ENCODE measurements at regions not wholly inside any gene's neighbourhood (a gene's known extent, or its start where the extent isn't known, plus 50 kb on each side); places are given as distances from the start of the nearest gene placed in this dataset.

GRCh38 chr2:15840969-15841368 lies 99.4 kb upstream of the MYCN start:
- Histone ChIP-seq H3K36me3 (ENCODE audit: control insufficient read depth, insufficient read depth, low read length) (no peaks in the 10 kb centered on the region), H3K9me3 (ENCODE audit: control insufficient read depth, insufficient read depth, low read length) (no peaks in the 10 kb centered on the region), H3K27me3 (ENCODE audit: control insufficient read depth, insufficient read depth, low read length) (no peaks in the 10 kb centered on the region), H3K4me3 (ENCODE audit: low read depth, low read length) (no peak overlapping the region), H3K27ac (ENCODE audit: low read depth, low read length) (no peak overlapping the region), H3K4me1 (ENCODE audit: control insufficient read depth, insufficient read depth, low read length) (peaks cover 20% of the 10 kb centered on the region)
- WGBS (ENCODE audit: insufficient coverage), result 90% methylated on average over 7 of the region's 8 CpGs
- no peak for DNase-seq (ENCODE audit: low read depth in 4 of 6, low spot score in 6 of 6)

- Histone ChIP-seq H3K36me3 (ENCODE audit: control insufficient read depth, insufficient read depth, low read length) (no peaks in the 10 kb centered on the region), H3K4me1 (ENCODE audit: control insufficient read depth, insufficient read depth, low read length) (peaks cover 28% of the 10 kb centered on the region), H3K4me3 (ENCODE audit: low read depth, low read length) (no peak overlapping the region), H3K27ac (ENCODE audit: low read depth, low read length) (no peak overlapping the region), H3K27me3 (ENCODE audit: control insufficient read depth, insufficient read depth, low read length) (no peaks in the 10 kb centered on the region), H3K9me3 (ENCODE audit: control insufficient read depth, insufficient read depth, low read length) (no peaks in the 10 kb centered on the region)
- 84% methylated on average over 7 of the region's 12 CpGs for WGBS (ENCODE audit: insufficient coverage)
- DNase-seq (ENCODE audit: low read depth in 4 of 6, low spot score in 6 of 6), result no peak
Measured at GRCh38 chr2:15841776-15842560, 98.4 kb upstream of the MYCN start.

DNA sequence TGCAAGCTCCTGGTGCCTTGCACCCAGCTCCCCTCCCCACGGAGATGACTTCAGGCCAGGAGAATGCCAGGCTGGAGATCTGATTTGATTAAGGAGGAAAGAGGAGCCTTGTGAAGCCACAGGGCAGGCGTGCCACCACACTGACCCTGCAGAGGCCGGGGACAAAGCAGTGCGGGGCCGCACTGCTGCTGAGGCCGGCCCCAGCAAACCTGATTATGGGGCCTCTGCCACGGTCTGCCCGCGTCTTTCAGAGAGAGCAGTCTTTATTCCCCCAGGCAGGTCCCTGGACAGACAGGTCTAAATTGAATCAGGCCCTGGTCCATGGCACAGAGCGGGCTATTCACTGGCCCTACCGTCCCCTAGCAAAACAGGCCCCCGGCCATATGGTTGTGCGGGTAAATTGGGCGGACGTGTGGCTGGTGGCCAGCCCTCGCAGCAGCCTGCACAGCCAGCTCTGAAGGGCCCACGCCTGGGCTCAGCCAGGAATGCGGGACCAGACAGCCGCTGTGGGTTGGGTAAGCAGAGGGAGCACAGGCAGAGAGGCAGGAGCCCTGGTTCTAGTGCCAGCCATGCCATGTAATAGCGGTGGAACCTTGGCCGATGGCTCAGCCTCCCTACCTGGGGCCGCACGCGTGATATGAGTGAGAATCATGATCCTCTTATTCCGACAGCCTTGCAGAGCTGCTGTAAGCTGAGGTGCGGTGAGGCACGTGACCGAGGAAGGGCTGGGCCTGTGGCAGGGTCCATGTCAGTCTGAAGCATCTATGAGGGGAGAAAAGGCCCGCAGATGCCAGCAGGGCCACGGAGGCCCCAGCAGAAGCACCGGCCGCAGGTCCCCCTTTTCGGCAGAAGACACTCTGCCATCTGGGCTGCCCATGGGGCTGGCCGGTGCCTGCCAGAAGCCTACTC lies 97.3 kb upstream of the MYCN start:
- H3K4me3 ChIP-seq (ENCODE audit: low read depth, low read length), result no peak overlapping the region
- peak in 3 of 6 donors; percentile 24 to 80 (median 67) for DNase-seq (ENCODE audit: low read depth in 4 of 6, low spot score in 6 of 6)
- H3K9me3 ChIP-seq (ENCODE audit: control insufficient read depth, insufficient read depth, low read length), result no peaks in the 10 kb centered on the region
- no peaks in the 10 kb centered on the region for H3K36me3 ChIP-seq (ENCODE audit: control insufficient read depth, insufficient read depth, low read length)
- H3K27ac ChIP-seq (ENCODE audit: low read depth, low read length), result peak overlapping the region; percentile 3
- WGBS (ENCODE audit: insufficient coverage), result 62% methylated on average over 34 of the region's 34 CpGs
- peaks cover 29% of the 10 kb centered on the region for H3K4me1 ChIP-seq (ENCODE audit: control insufficient read depth, insufficient read depth, low read length)
- no peaks in the 10 kb centered on the region for H3K27me3 ChIP-seq (ENCODE audit: control insufficient read depth, insufficient read depth, low read length)

DNA sequence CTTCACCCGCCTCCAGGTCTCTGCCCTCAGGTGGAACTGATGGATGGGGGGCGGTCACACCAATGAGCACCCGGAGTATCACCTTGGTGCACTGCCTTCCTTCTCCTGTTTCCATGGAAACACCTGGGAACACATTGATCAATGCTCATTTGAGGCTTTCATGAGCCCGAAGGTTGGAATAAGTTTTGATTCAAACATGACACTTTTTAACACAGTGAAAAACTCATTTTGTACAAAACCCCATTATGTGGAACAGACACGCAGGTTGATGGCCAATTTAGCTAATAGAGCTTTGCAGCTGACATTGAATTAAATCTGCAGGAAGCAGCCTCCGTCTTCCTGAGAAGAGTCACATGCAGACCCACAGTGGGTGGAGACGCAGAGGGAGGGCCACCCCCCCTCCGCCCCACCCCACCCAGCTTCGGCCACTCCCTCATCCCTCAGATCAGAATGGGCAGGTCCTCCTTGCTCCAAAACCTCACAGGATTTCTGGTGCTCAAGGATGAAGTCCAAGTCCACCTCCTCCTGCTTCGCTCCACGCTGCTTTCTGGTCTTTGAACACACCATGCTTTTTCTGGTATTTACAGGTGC lies 96.0 kb upstream of the MYCN start:
- no peaks in the 10 kb centered on the region for H3K36me3 ChIP-seq (ENCODE audit: control insufficient read depth, insufficient read depth, low read length)
- 61% methylated on average over 6 of the region's 11 CpGs for WGBS (ENCODE audit: insufficient coverage)

DNA sequence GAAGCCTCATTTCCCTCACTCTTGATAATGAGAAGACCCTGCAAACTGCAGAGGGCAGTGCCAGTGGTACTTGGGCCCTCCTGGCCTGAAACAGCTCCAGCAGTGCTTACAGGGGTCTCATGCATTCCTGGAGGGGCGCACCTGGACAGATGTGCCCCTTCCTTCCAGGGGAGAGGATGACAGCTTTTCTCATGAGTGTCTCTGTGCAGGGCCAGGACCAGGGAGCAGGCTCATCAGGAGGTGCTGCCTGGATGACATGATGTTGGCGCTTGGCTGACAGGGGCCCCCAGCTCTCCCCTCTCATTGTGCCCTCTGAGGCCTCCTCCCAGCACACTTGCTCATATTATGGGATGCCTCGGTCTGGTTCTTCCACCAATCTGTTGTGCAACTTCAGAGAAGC lies 95.1 kb upstream of the MYCN start:
- no peak overlapping the region for H3K27ac ChIP-seq (ENCODE audit: low read depth, low read length)
- H3K4me3 ChIP-seq (ENCODE audit: low read depth, low read length), result no peak overlapping the region
- H3K9me3 ChIP-seq (ENCODE audit: control insufficient read depth, insufficient read depth, low read length), result no peaks in the 10 kb centered on the region
- no peak for DNase-seq (ENCODE audit: low read depth in 4 of 6, low spot score in 6 of 6)
- no peaks in the 10 kb centered on the region for H3K27me3 ChIP-seq (ENCODE audit: control insufficient read depth, insufficient read depth, low read length)
- no peaks in the 10 kb centered on the region for H3K36me3 ChIP-seq (ENCODE audit: control insufficient read depth, insufficient read depth, low read length)
- peaks cover 29% of the 10 kb centered on the region for H3K4me1 ChIP-seq (ENCODE audit: control insufficient read depth, insufficient read depth, low read length)
- WGBS (ENCODE audit: insufficient coverage), result 100% methylated on average over 1 of the region's 3 CpGs

More for the DNA sequence above, 96.0 kb upstream of the MYCN start:
- peak in 1 of 6 donors; percentile 82 for DNase-seq (ENCODE audit: low read depth in 4 of 6, low spot score in 6 of 6)
- H3K4me3 ChIP-seq (ENCODE audit: low read depth, low read length), result no peak overlapping the region
- no peaks in the 10 kb centered on the region for H3K27me3 ChIP-seq (ENCODE audit: control insufficient read depth, insufficient read depth, low read length)
- H3K9me3 ChIP-seq (ENCODE audit: control insufficient read depth, insufficient read depth, low read length), result no peaks in the 10 kb centered on the region
- H3K27ac ChIP-seq (ENCODE audit: low read depth, low read length), result no peak overlapping the region
- H3K4me1 ChIP-seq (ENCODE audit: control insufficient read depth, insufficient read depth, low read length), result peaks cover 29% of the 10 kb centered on the region

- Histone ChIP-seq H3K27me3 (ENCODE audit: control insufficient read depth, insufficient read depth, low read length) (no peaks in the 10 kb centered on the region), H3K9me3 (ENCODE audit: control insufficient read depth, insufficient read depth, low read length) (no peaks in the 10 kb centered on the region), H3K4me3 (ENCODE audit: low read depth, low read length) (no peak overlapping the region), H3K4me1 (ENCODE audit: control insufficient read depth, insufficient read depth, low read length) (peaks cover 29% of the 10 kb centered on the region), H3K27ac (ENCODE audit: low read depth, low read length) (no peak overlapping the region), H3K36me3 (ENCODE audit: control insufficient read depth, insufficient read depth, low read length) (no peaks in the 10 kb centered on the region)
- 86% methylated on average over 9 of the region's 10 CpGs for WGBS (ENCODE audit: insufficient coverage)
- no peak for DNase-seq (ENCODE audit: low read depth in 4 of 6, low spot score in 6 of 6)
Measured at GRCh38 chr2:15845737-15846405, 94.5 kb upstream of the MYCN start.

DNA sequence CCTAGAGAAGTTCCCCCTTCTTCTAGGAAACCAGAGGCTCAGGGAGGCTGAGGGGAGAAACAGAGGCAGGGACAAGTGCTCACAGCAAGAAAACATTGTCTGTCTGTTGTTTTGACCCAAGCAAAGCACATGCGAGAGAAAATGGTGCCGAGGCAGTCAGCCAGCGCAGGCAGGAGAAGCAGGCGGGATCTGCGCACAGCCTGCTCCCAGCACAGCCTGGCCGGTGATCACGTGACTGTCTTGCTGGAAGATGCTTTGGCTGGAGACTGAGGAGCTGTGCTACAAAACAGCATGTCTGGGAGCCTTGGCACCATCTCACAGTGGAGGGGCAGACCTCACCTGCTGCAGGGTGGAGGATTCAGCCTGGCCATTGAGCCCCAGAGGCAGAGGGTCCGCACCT lies 93.7 kb upstream of the MYCN start:
- Histone ChIP-seq H3K36me3 (ENCODE audit: control insufficient read depth, insufficient read depth, low read length) (no peaks in the 10 kb centered on the region), H3K4me1 (ENCODE audit: control insufficient read depth, insufficient read depth, low read length) (peaks cover 29% of the 10 kb centered on the region), H3K9me3 (ENCODE audit: control insufficient read depth, insufficient read depth, low read length) (no peaks in the 10 kb centered on the region), H3K27ac (ENCODE audit: low read depth, low read length) (no peak overlapping the region), H3K4me3 (ENCODE audit: low read depth, low read length) (no peak overlapping the region), H3K27me3 (ENCODE audit: control insufficient read depth, insufficient read depth, low read length) (no peaks in the 10 kb centered on the region)
- 86% methylated on average over 8 of the region's 8 CpGs for WGBS (ENCODE audit: insufficient coverage)
- DNase-seq (ENCODE audit: low read depth in 4 of 6, low spot score in 6 of 6), result peak in 2 of 6 donors; percentile 67 to 82

DNA sequence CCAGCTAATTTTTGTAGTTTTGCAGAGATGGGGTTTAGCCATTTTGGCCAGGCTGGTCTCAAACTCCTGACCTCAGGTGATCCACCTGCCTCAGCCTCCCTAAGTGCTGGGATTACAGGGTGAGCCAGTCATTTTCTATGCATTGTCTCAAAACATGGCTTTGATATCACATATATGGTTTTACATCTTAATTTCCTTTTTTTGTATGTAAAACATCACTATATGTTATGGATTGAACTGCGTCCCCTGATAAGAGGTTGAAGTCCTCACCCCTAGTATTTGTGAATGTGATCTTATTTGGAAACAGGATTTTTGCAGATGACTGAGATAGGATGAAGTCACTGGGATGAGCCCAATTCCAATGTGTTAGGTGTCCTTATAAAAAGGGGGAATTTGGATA lies 89.8 kb upstream of the MYCN start:
- no peaks in the 10 kb centered on the region for H3K36me3 ChIP-seq (ENCODE audit: control insufficient read depth, insufficient read depth, low read length)
- no peak for DNase-seq (ENCODE audit: low read depth in 4 of 6, low spot score in 6 of 6)
- peaks cover 10% of the 10 kb centered on the region for H3K4me1 ChIP-seq (ENCODE audit: control insufficient read depth, insufficient read depth, low read length)
- no peaks in the 10 kb centered on the region for H3K9me3 ChIP-seq (ENCODE audit: control insufficient read depth, insufficient read depth, low read length)
- WGBS (ENCODE audit: insufficient coverage), result no CpG with 5 or more reads among the region's 1 CpG
- no peak overlapping the region for H3K4me3 ChIP-seq (ENCODE audit: low read depth, low read length)
- H3K27ac ChIP-seq (ENCODE audit: low read depth, low read length), result no peak overlapping the region
- H3K27me3 ChIP-seq (ENCODE audit: control insufficient read depth, insufficient read depth, low read length), result no peaks in the 10 kb centered on the region

DNA sequence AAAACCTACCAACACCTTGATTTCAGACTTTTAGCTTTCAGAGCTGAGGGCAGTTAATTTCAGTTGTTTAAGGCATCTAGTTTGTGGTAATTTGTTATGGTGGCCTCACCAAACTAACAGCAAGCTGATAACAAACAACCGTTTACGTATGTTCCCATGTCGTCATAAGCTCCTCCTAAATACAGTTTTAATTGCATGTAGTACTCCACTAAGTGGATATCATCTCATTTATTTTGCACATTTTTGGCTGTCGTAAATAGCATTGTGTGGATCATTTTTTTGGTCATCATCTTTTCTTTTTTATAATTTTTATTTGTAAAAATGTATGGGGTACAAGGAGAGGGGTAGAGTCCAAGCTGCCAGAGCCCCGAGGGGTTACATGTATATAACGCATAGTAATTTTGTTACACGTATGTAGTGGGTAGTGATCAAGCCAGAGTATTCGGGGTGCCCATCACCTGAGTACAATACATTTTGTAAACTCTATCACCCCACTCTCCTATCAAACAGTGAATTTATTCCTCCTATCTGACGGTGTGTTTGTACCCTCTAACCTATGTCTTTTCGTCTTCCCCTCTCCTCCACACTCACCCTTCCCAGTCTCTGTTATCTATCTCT lies 89.2 kb upstream of the MYCN start:
- H3K27ac ChIP-seq (ENCODE audit: low read depth, low read length), result no peak overlapping the region
- H3K4me3 ChIP-seq (ENCODE audit: low read depth, low read length), result no peak overlapping the region
- no peaks in the 10 kb centered on the region for H3K9me3 ChIP-seq (ENCODE audit: control insufficient read depth, insufficient read depth, low read length)
- H3K36me3 ChIP-seq (ENCODE audit: control insufficient read depth, insufficient read depth, low read length), result no peaks in the 10 kb centered on the region
- 88% methylated on average over 2 of the region's 10 CpGs for WGBS (ENCODE audit: insufficient coverage)
- DNase-seq (ENCODE audit: low read depth in 4 of 6, low spot score in 6 of 6), result no peak
- no peaks in the 10 kb centered on the region for H3K27me3 ChIP-seq (ENCODE audit: control insufficient read depth, insufficient read depth, low read length)
- peaks cover 6% of the 10 kb centered on the region for H3K4me1 ChIP-seq (ENCODE audit: control insufficient read depth, insufficient read depth, low read length)

Measured in spinal cord (tissue), 9 donors.